ENCODE measurements at regions not wholly inside any gene's neighbourhood (a gene's known extent, or its start where the extent isn't known, plus 50 kb on each side); places are given as distances from the start of the nearest gene placed in this dataset.
A peak's percentile ranks its signal among the peaks of the same experiment; 100 is the strongest.

- H3K4me3 ChIP-seq (ENCODE audit: extremely low read depth, insufficient read depth, low read length, poor library complexity, severe bottlenecking), result no peak overlapping the region
- no peaks in the 10 kb centered on the region for H3K9me3 ChIP-seq (ENCODE audit: control insufficient read depth, low read length)
- H3K36me3 ChIP-seq (ENCODE audit: control insufficient read depth, insufficient read depth, low read length), result no peaks in the 10 kb centered on the region
- WGBS, 2 experiments (ENCODE audit: insufficient coverage in 2 of 2), result 86 to 88% methylated on average over 7 to 8 of the region's 9 CpGs
- peaks cover 4% of the 10 kb centered on the region for H3K4me1 ChIP-seq (ENCODE audit: control insufficient read depth, insufficient read depth, low read length, poor library complexity, severe bottlenecking)
- no peak overlapping the region for H3K27ac ChIP-seq (ENCODE audit: low read depth, low read length, severe bottlenecking)
Measured at GRCh38 chr16:77553130-77553529, 118.3 kb upstream of the ADAMTS18 start.

GRCh38 chr16:77555126-77555525 is 120.3 kb upstream of the ADAMTS18 start:
- no peak overlapping the region for H3K4me3 ChIP-seq (ENCODE audit: extremely low read depth, insufficient read depth, low read length, poor library complexity, severe bottlenecking)
- no peaks in the 10 kb centered on the region for H3K9me3 ChIP-seq (ENCODE audit: control insufficient read depth, low read length)
- no peaks in the 10 kb centered on the region for H3K4me1 ChIP-seq (ENCODE audit: control insufficient read depth, insufficient read depth, low read length, poor library complexity, severe bottlenecking)
- WGBS, 2 experiments (ENCODE audit: insufficient coverage in 2 of 2), result no CpG with 5 or more reads among the region's 1 CpG
- H3K36me3 ChIP-seq (ENCODE audit: control insufficient read depth, insufficient read depth, low read length), result no peaks in the 10 kb centered on the region
- H3K27ac ChIP-seq (ENCODE audit: low read depth, low read length, severe bottlenecking), result no peak overlapping the region

GRCh38 chr16:77555791-77556190 is 121.0 kb upstream of the ADAMTS18 start:
- Histone ChIP-seq H3K4me1 (ENCODE audit: control insufficient read depth, insufficient read depth, low read length, poor library complexity, severe bottlenecking) (no peaks in the 10 kb centered on the region), H3K9me3 (ENCODE audit: control insufficient read depth, low read length) (no peaks in the 10 kb centered on the region), H3K4me3 (ENCODE audit: extremely low read depth, insufficient read depth, low read length, poor library complexity, severe bottlenecking) (no peak overlapping the region), H3K36me3 (ENCODE audit: control insufficient read depth, insufficient read depth, low read length) (no peaks in the 10 kb centered on the region), H3K27ac (ENCODE audit: low read depth, low read length, severe bottlenecking) (no peak overlapping the region)
- 88 to 98% methylated on average over 10 of the region's 12 CpGs for WGBS, 2 experiments (ENCODE audit: insufficient coverage in 2 of 2)

- no peaks in the 10 kb centered on the region for H3K4me1 ChIP-seq (ENCODE audit: control insufficient read depth, insufficient read depth, low read length, poor library complexity, severe bottlenecking)
- no peaks in the 10 kb centered on the region for H3K9me3 ChIP-seq (ENCODE audit: control insufficient read depth, low read length)
- H3K36me3 ChIP-seq (ENCODE audit: control insufficient read depth, insufficient read depth, low read length), result no peaks in the 10 kb centered on the region
- 70 to 71% methylated on average over 8 to 10 of the region's 10 CpGs for WGBS, 2 experiments (ENCODE audit: insufficient coverage in 2 of 2)
- no peak overlapping the region for H3K27ac ChIP-seq (ENCODE audit: low read depth, low read length, severe bottlenecking)
- no peak overlapping the region for H3K4me3 ChIP-seq (ENCODE audit: extremely low read depth, insufficient read depth, low read length, poor library complexity, severe bottlenecking)
Measured at GRCh38 chr16:77556201-77556873, 121.5 kb upstream of the ADAMTS18 start.

GRCh38 chr16:77557385-77557784 is 122.6 kb upstream of the ADAMTS18 start:
- H3K36me3 ChIP-seq (ENCODE audit: control insufficient read depth, insufficient read depth, low read length), result no peaks in the 10 kb centered on the region
- H3K9me3 ChIP-seq (ENCODE audit: control insufficient read depth, low read length), result no peaks in the 10 kb centered on the region
- no peak overlapping the region for H3K27ac ChIP-seq (ENCODE audit: low read depth, low read length, severe bottlenecking)
- H3K4me3 ChIP-seq (ENCODE audit: extremely low read depth, insufficient read depth, low read length, poor library complexity, severe bottlenecking), result no peak overlapping the region
- 50 to 100% methylated on average over 1 of the region's 2 CpGs for WGBS, 2 experiments (ENCODE audit: insufficient coverage in 2 of 2)
- no peaks in the 10 kb centered on the region for H3K4me1 ChIP-seq (ENCODE audit: control insufficient read depth, insufficient read depth, low read length, poor library complexity, severe bottlenecking)

GRCh38 chr16:77558786-77559185 is 124.0 kb upstream of the ADAMTS18 start:
- Histone ChIP-seq H3K4me3 (ENCODE audit: extremely low read depth, insufficient read depth, low read length, poor library complexity, severe bottlenecking) (no peak overlapping the region), H3K27ac (ENCODE audit: low read depth, low read length, severe bottlenecking) (no peak overlapping the region), H3K9me3 (ENCODE audit: control insufficient read depth, low read length) (no peaks in the 10 kb centered on the region), H3K36me3 (ENCODE audit: control insufficient read depth, insufficient read depth, low read length) (no peaks in the 10 kb centered on the region), H3K4me1 (ENCODE audit: control insufficient read depth, insufficient read depth, low read length, poor library complexity, severe bottlenecking) (no peaks in the 10 kb centered on the region)
- 80% methylated on average over 1 of the region's 2 CpGs; no CpG with 5 or more reads in 1 of the 2 experiments for WGBS, 2 experiments (ENCODE audit: insufficient coverage in 2 of 2)

GRCh38 chr16:77562497-77562896 is 127.7 kb upstream of the ADAMTS18 start:
- Histone ChIP-seq H3K9me3 (ENCODE audit: control insufficient read depth, low read length) (no peaks in the 10 kb centered on the region), H3K27ac (ENCODE audit: low read depth, low read length, severe bottlenecking) (no peak overlapping the region), H3K36me3 (ENCODE audit: control insufficient read depth, insufficient read depth, low read length) (no peaks in the 10 kb centered on the region), H3K4me1 (ENCODE audit: control insufficient read depth, insufficient read depth, low read length, poor library complexity, severe bottlenecking) (peaks cover 7% of the 10 kb centered on the region), H3K4me3 (ENCODE audit: extremely low read depth, insufficient read depth, low read length, poor library complexity, severe bottlenecking) (no peak overlapping the region)

- no peak overlapping the region for H3K4me3 ChIP-seq (ENCODE audit: extremely low read depth, insufficient read depth, low read length, poor library complexity, severe bottlenecking)
- peak overlapping the region; percentile 6 for H3K27ac ChIP-seq (ENCODE audit: low read depth, low read length, severe bottlenecking)
- H3K4me1 ChIP-seq (ENCODE audit: control insufficient read depth, insufficient read depth, low read length, poor library complexity, severe bottlenecking), result peaks cover 7% of the 10 kb centered on the region
- 95 to 98% methylated on average over 3 to 4 of the region's 5 CpGs for WGBS, 2 experiments (ENCODE audit: insufficient coverage in 2 of 2)
- H3K9me3 ChIP-seq (ENCODE audit: control insufficient read depth, low read length), result no peaks in the 10 kb centered on the region
- H3K36me3 ChIP-seq (ENCODE audit: control insufficient read depth, insufficient read depth, low read length), result no peaks in the 10 kb centered on the region
Measured at GRCh38 chr16:77564791-77565390, 130.1 kb upstream of the ADAMTS18 start.

- H3K9me3 ChIP-seq (ENCODE audit: control insufficient read depth, low read length), result no peaks in the 10 kb centered on the region
- H3K27ac ChIP-seq (ENCODE audit: low read depth, low read length, severe bottlenecking), result no peak overlapping the region
- peaks cover 7% of the 10 kb centered on the region for H3K4me1 ChIP-seq (ENCODE audit: control insufficient read depth, insufficient read depth, low read length, poor library complexity, severe bottlenecking)
- WGBS, 2 experiments (ENCODE audit: insufficient coverage in 2 of 2), result 87 to 94% methylated on average over 2 of the region's 5 CpGs
- H3K4me3 ChIP-seq (ENCODE audit: extremely low read depth, insufficient read depth, low read length, poor library complexity, severe bottlenecking), result no peak overlapping the region
- no peaks in the 10 kb centered on the region for H3K36me3 ChIP-seq (ENCODE audit: control insufficient read depth, insufficient read depth, low read length)
Measured at GRCh38 chr16:77569406-77569805, 134.6 kb upstream of the ADAMTS18 start.

GRCh38 chr16:77570574-77570973 is 135.7 kb upstream of the ADAMTS18 start:
- Histone ChIP-seq H3K27ac (ENCODE audit: low read depth, low read length, severe bottlenecking) (no peak overlapping the region), H3K4me1 (ENCODE audit: control insufficient read depth, insufficient read depth, low read length, poor library complexity, severe bottlenecking) (peaks cover 7% of the 10 kb centered on the region), H3K36me3 (ENCODE audit: control insufficient read depth, insufficient read depth, low read length) (no peaks in the 10 kb centered on the region), H3K9me3 (ENCODE audit: control insufficient read depth, low read length) (no peaks in the 10 kb centered on the region), H3K4me3 (ENCODE audit: extremely low read depth, insufficient read depth, low read length, poor library complexity, severe bottlenecking) (no peak overlapping the region)
- WGBS, 2 experiments (ENCODE audit: insufficient coverage in 2 of 2), result 100% methylated on average over 1 of the region's 1 CpG; no CpG with 5 or more reads in 1 of the 2 experiments

- Histone ChIP-seq H3K9me3 (ENCODE audit: control insufficient read depth, low read length) (no peaks in the 10 kb centered on the region), H3K27ac (ENCODE audit: low read depth, low read length, severe bottlenecking) (no peak overlapping the region), H3K36me3 (ENCODE audit: control insufficient read depth, insufficient read depth, low read length) (no peaks in the 10 kb centered on the region), H3K4me1 (ENCODE audit: control insufficient read depth, insufficient read depth, low read length, poor library complexity, severe bottlenecking) (peaks cover 7% of the 10 kb centered on the region), H3K4me3 (ENCODE audit: extremely low read depth, insufficient read depth, low read length, poor library complexity, severe bottlenecking) (no peak overlapping the region)
- WGBS, 2 experiments (ENCODE audit: insufficient coverage in 2 of 2), result 0 to 80% methylated on average over 1 of the region's 4 CpGs
Measured at GRCh38 chr16:77571115-77571862, 136.5 kb upstream of the ADAMTS18 start.

Measured in mesodermal cell (in vitro differentiated cells).